HG03571 (cell line): ENCODE measurements at regions not wholly inside any gene's neighbourhood (a gene's known extent, or its start where the extent isn't known, plus 50 kb on each side); places are given as distances from the start of the nearest gene placed in this dataset.

ENCODE experiments used
- ATAC-seq: cut with Tn5 transposase; IDR thresholded peaks from one replicate; pipeline ENCODE4 v1.9.1; 2021; ENCODE audit not compliant: unreplicated experiment

- ATAC-seq: no peak
Observed at GRCh38 chr5:58040044-58040443, 419.8 kb downstream of the PLK2 start.

- ATAC-seq: no peak
Observed at GRCh38 chr5:58037899-58038298, 422.0 kb downstream of the PLK2 start.

- ATAC-seq: no peak
Observed at GRCh38 chr5:58025809-58026208, 434.1 kb downstream of the PLK2 start.

- ATAC-seq: no peak
Observed at GRCh38 chr5:58024151-58024550, 435.7 kb downstream of the PLK2 start.

GRCh38 chr5:58022055-58022454, 437.8 kb downstream of the PLK2 start:
- ATAC-seq: no peak

- no peak for ATAC-seq
Observed at GRCh38 chr5:58021466-58021865, 438.4 kb downstream of the PLK2 start.

- no peak for ATAC-seq
Observed at GRCh38 chr5:58019614-58020013, 440.3 kb downstream of the PLK2 start.

- no peak for ATAC-seq
Observed at GRCh38 chr5:58018016-58018415, 441.9 kb downstream of the PLK2 start.

GRCh38 chr5:58016877-58017276, 443.0 kb downstream of the PLK2 start:
- no peak for ATAC-seq

GRCh38 chr5:58016358-58016757, 443.5 kb downstream of the PLK2 start:
- no peak for ATAC-seq

- ATAC-seq: no peak
Observed at GRCh38 chr5:58015175-58015574, 444.7 kb downstream of the PLK2 start.

GRCh38 chr5:58013542-58014258, 446.2 kb downstream of the PLK2 start:
- ATAC-seq: no peak

GRCh38 chr5:58012801-58013315, 447.0 kb downstream of the PLK2 start:
- ATAC-seq: no peak

- ATAC-seq: no peak
Observed at GRCh38 chr5:58012102-58012501, 447.8 kb downstream of the PLK2 start.

- no peak for ATAC-seq
Observed at GRCh38 chr5:58011301-58011700, 448.6 kb downstream of the PLK2 start.

- ATAC-seq: no peak
Observed at GRCh38 chr5:58009754-58010153, 450.1 kb downstream of the PLK2 start.

GRCh38 chr5:58002323-58002722, 457.6 kb downstream of the PLK2 start:
- no peak for ATAC-seq

- no peak for ATAC-seq
Observed at GRCh38 chr5:57993866-57994265, 466.0 kb downstream of the PLK2 start.

- ATAC-seq: no peak
Observed at GRCh38 chr5:57989378-57989777, 470.5 kb downstream of the PLK2 start.

GRCh38 chr5:57988813-57989212, 471.1 kb downstream of the PLK2 start:
- ATAC-seq: no peak

GRCh38 chr5:57987552-57987951, 472.3 kb downstream of the PLK2 start:
- ATAC-seq: no peak

- ATAC-seq: no peak
Observed at GRCh38 chr5:57986761-57987341, 473.0 kb downstream of the PLK2 start.

GRCh38 chr5:57983426-57983825, 476.5 kb downstream of the PLK2 start:
- no peak for ATAC-seq
